ENCODE measurements at regions not wholly inside any gene's neighbourhood (a gene's known extent, or its start where the extent isn't known, plus 50 kb on each side); places are given as distances from the start of the nearest gene placed in this dataset.
"Not testable (repeated sequence)": the region's sequence is repeated elsewhere in the genome, so short reads cannot be mapped to it uniquely, and the experiment has no call there.

GRCh38 chr17:70447588-70447987, 278.3 kb downstream of the KCNJ2 start:
- DNase-seq (ENCODE audit: low spot score), result no peak

- DNase-seq (ENCODE audit: low spot score), result not testable (repeated sequence)
Observed at GRCh38 chr17:70453075-70453474, 283.7 kb downstream of the KCNJ2 start.

- DNase-seq (ENCODE audit: low spot score), result no peak
Observed at GRCh38 chr17:70454377-70454776, 285.0 kb downstream of the KCNJ2 start.

- DNase-seq (ENCODE audit: low spot score), result no peak
Observed at GRCh38 chr17:70454908-70455307, 285.6 kb downstream of the KCNJ2 start.

- no peak for DNase-seq (ENCODE audit: low spot score)
Observed at GRCh38 chr17:70464995-70465394, 295.7 kb downstream of the KCNJ2 start.

- DNase-seq (ENCODE audit: low spot score), result no peak
Observed at GRCh38 chr17:70468661-70469060, 299.3 kb downstream of the KCNJ2 start.

GRCh38 chr17:70473049-70473448, 303.7 kb downstream of the KCNJ2 start:
- DNase-seq (ENCODE audit: low spot score), result no peak

GRCh38 chr17:70476368-70476767, 307.0 kb downstream of the KCNJ2 start:
- DNase-seq (ENCODE audit: low spot score), result no peak

- no peak for DNase-seq (ENCODE audit: low spot score)
Observed at GRCh38 chr17:70478902-70479301, 309.6 kb downstream of the KCNJ2 start.

GRCh38 chr17:70479779-70480178, 310.4 kb downstream of the KCNJ2 start:
- no peak for DNase-seq (ENCODE audit: low spot score)

- no peak for DNase-seq (ENCODE audit: low spot score)
Observed at GRCh38 chr17:70483624-70484023, 314.3 kb downstream of the KCNJ2 start.

GRCh38 chr17:70484050-70484449, 314.7 kb downstream of the KCNJ2 start:
- DNase-seq (ENCODE audit: low spot score), result no peak

GRCh38 chr17:70484496-70484895, 315.2 kb downstream of the KCNJ2 start:
- no peak for DNase-seq (ENCODE audit: low spot score)

GRCh38 chr17:70492368-70492767, 323.0 kb downstream of the KCNJ2 start:
- no peak for DNase-seq (ENCODE audit: low spot score)

GRCh38 chr17:70493277-70493874, 324.0 kb downstream of the KCNJ2 start:
- DNase-seq (ENCODE audit: low spot score), result no peak

- no peak for DNase-seq (ENCODE audit: low spot score)
Observed at GRCh38 chr17:70498631-70499030, 329.3 kb downstream of the KCNJ2 start.

GRCh38 chr17:70499067-70499786, 329.9 kb downstream of the KCNJ2 start:
- no peak for DNase-seq (ENCODE audit: low spot score)

GRCh38 chr17:70503449-70503848, 334.1 kb downstream of the KCNJ2 start:
- DNase-seq (ENCODE audit: low spot score), result no peak

GRCh38 chr17:70510288-70510687, 341.0 kb downstream of the KCNJ2 start:
- DNase-seq (ENCODE audit: low spot score), result no peak

- no peak for DNase-seq (ENCODE audit: low spot score)
Observed at GRCh38 chr17:70517816-70518215, 348.5 kb downstream of the KCNJ2 start.

- no peak for DNase-seq (ENCODE audit: low spot score)
Observed at GRCh38 chr17:70519300-70519699, 350.0 kb downstream of the KCNJ2 start.

- no peak for DNase-seq (ENCODE audit: low spot score)
Observed at GRCh38 chr17:70520447-70520846, 351.1 kb downstream of the KCNJ2 start.

GRCh38 chr17:70520956-70521355, 351.6 kb downstream of the KCNJ2 start:
- DNase-seq (ENCODE audit: low spot score), result no peak

- DNase-seq (ENCODE audit: low spot score), result no peak
Observed at GRCh38 chr17:70521821-70522256, 352.5 kb downstream of the KCNJ2 start.

All from germinal center (tissue), 1 donor.